A673 (cell line): ENCODE measurements at regions not wholly inside any gene's neighbourhood (a gene's known extent, or its start where the extent isn't known, plus 50 kb on each side); places are given as distances from the start of the nearest gene placed in this dataset.

ENCODE experiments used
- CTCF ChIP-seq: fragments of 300-800, 200-600 bp; sonication (generic); conservative IDR thresholded peaks from 2 replicates; pipeline ENCODE4 v1.5.1; 2017; ENCODE audit warnings: low read depth, mild to moderate bottlenecking, antibody characterized with exemption, low read length, moderate library complexity, mixed read lengths
- EZH2 ChIP-seq: fragments of 200-600 bp; sonication (generic); IDR thresholded peaks from 2 replicates; pipeline ENCODE4 v1.6.1; 2017; ENCODE audit warnings: borderline replicate concordance, low read depth, mild to moderate bottlenecking, mixed read lengths, antibody characterized with exemption, low read length; ENCODE audit not compliant: poor library complexity, severe bottlenecking

- no peak for TF ChIP-seq CTCF
- no peak for TF ChIP-seq EZH2
Measured at GRCh38 chr19:30609656-30610270, 237.6 kb downstream of the ZNF536 start.
